Heart left ventricle (tissue), 16 donors: ENCODE measurements at regions not wholly inside any gene's neighbourhood (a gene's known extent, or its start where the extent isn't known, plus 50 kb on each side); places are given as distances from the start of the nearest gene placed in this dataset.
A peak's percentile ranks its signal among the peaks of the same experiment; 100 is the strongest.

ENCODE experiments used
- ATAC-seq, 4 donors: fragments of 200-7000 bp; cut with Tn5 transposase; one replicate each; pipeline ENCODE4 v1.9.1; 2020 to 2022; ENCODE audit warnings: moderate library complexity in 4 of 4, mild to moderate bottlenecking in 3 of 4, moderate number of reproducible peaks in 1 of 4
- DNase-seq, 5 donors: peaks; one replicate each; pipeline ENCODE4 v3.0.0-alpha.2; 2020
- H3K27ac ChIP-seq, 12 donors: fragments of 200-600 bp; sonication (generic) in 4 of 12; one replicate each; pipeline versions ENCODE4 v1.5.0 to v1.8.0; 2016 to 2022; ENCODE audit warnings: mild to moderate bottlenecking in 2 of 12
- H3K27me3 ChIP-seq, 9 donors: fragments of 200-600 bp; sonication (generic) in 2 of 9; one replicate each; pipeline versions ENCODE4 v1.5.1 to v1.8.0; 2016 to 2022; ENCODE audit warnings: mild to moderate bottlenecking in 3 of 9
- H3K36me3 ChIP-seq, 9 donors: fragments of 200-600 bp; sonication (generic) in 2 of 9; one replicate each; pipeline versions ENCODE4 v1.5.0 to v1.8.0; 2018 to 2022; ENCODE audit warnings: mild to moderate bottlenecking in 2 of 9
- H3K4me1 ChIP-seq, 12 donors: fragments of 200-600 bp; sonication (generic) in 4 of 12; one replicate each; pipeline versions ENCODE4 v1.5.0 to v1.8.0; 2016 to 2022; ENCODE audit warnings: mild to moderate bottlenecking in 3 of 12
- H3K4me3 ChIP-seq, 12 donors: fragments of 200-600 bp; sonication (generic) in 4 of 12; one replicate each; pipeline versions ENCODE4 v1.5.0 to v1.8.0; 2017 to 2022; ENCODE audit warnings: mild to moderate bottlenecking in 9 of 12, moderate library complexity in 4 of 12
- H3K9me3 ChIP-seq, 12 donors: fragments of 200-600 bp; sonication (generic) in 4 of 12; one replicate each; pipeline versions ENCODE4 v1.5.0 to v1.8.0; 2016 to 2022; ENCODE audit warnings: mild to moderate bottlenecking in 1 of 12
- POLR2A ChIP-seq, 2 donors: fragments of 450-650 bp; IDR thresholded peaks; one replicate each; pipeline ENCODE4 v1.6.1; 2017; ENCODE audit warnings: antibody characterized with exemption in 2 of 2, mild to moderate bottlenecking in 2 of 2, moderate library complexity in 2 of 2
- WGBS, 4 donors: extraction: QIAGEN DNeasy Blood & Tissue Kit in 2 of 4; methylation state at CpG; one replicate each; pipeline versions ENCODE4 v1.1.5 to v1.1.7; 2013 to 2018; 5-methylcytosine and 5-hydroxymethylcytosine counted together
- intact Hi-C, 10 donors: fragments of 100-400 bp; cut with DNase I; formaldehyde crosslinking; loops; one replicate each; pipeline versions ENCODE4 v1.11.1 to v1.14.2; 2022
- TF ChIP-seq, protein P1 (sequence below), 12 donors: fragments of 200-600 bp; sonication (generic) in 4 of 12; IDR thresholded peaks; one replicate each; pipeline versions ENCODE4 v1.5.0 to v1.8.0; 2018 to 2022; ENCODE audit warnings: antibody characterized with exemption in 12 of 12, mild to moderate bottlenecking in 5 of 12
- donor health status: ischemic (EF 13 %, LVEDD 7.1; RV severe dilation, severe dysfunction).
- donor health status: healthy with polysubstance abuse.
- donor health status: DM: no; HTN: yes; CAD: no.
- donor health status: DM: no; HTN: no; CAD: no.
- donor health status: ischemic (EF 25% LVEDD 6.9; RV normal size, moderate dysfunction).
- donor health status: ischemic (EF 25% LVEDD 5.7; RV mildly dilated, moderate dysfunction).
- donor health status: healthy.
- donor health status: DM: yes; HTN: yes; CAD: no.
- donor health status: ischemic (EF 35%, LVEDD 5.7; RV mildly dilated, moderate dysfunction).
- donor health status: nonischemic (EF 11% LVEDD 7.7; RV severe dilation, severe dysfunction).
- donor health status: DM: yes; HTN: yes; CAD: no.
- donor health status: PGD.
- donor health status: ischemic (EF 29% LVEDD 5.4; RV normal size, mild dysfunction).
- donor health status: nonischemic (EF 23%, LVEDD 6.1; RV moderate dilation, normal function).

- intact Hi-C loops: no loop called here
- no peaks in the 10 kb centered on the region for H3K9me3 ChIP-seq
- no peak for TF ChIP-seq POLR2A (IDR thresholded peaks at IDR 0.05)
- TF ChIP-seq, protein P1, sequence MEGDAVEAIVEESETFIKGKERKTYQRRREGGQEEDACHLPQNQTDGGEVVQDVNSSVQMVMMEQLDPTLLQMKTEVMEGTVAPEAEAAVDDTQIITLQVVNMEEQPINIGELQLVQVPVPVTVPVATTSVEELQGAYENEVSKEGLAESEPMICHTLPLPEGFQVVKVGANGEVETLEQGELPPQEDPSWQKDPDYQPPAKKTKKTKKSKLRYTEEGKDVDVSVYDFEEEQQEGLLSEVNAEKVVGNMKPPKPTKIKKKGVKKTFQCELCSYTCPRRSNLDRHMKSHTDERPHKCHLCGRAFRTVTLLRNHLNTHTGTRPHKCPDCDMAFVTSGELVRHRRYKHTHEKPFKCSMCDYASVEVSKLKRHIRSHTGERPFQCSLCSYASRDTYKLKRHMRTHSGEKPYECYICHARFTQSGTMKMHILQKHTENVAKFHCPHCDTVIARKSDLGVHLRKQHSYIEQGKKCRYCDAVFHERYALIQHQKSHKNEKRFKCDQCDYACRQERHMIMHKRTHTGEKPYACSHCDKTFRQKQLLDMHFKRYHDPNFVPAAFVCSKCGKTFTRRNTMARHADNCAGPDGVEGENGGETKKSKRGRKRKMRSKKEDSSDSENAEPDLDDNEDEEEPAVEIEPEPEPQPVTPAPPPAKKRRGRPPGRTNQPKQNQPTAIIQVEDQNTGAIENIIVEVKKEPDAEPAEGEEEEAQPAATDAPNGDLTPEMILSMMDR (IDR thresholded peaks at IDR 0.05): no peak
- ATAC-seq (no peak), DNase-seq (no peak)
- H3K27me3 ChIP-seq: no peaks in the 10 kb centered on the region
- WGBS, 4 donors: 78 to 87% (median 83%) methylated on average over 3 of the region's 3 CpGs
- H3K4me1 ChIP-seq: peaks cover 0 to 31% (median 14%) of the 10 kb centered on the region in 12 donors
- no peak overlapping the region for H3K4me3 ChIP-seq
- peak overlapping the region in 1 of 12 donors; percentile 5 for H3K27ac ChIP-seq
- no peaks in the 10 kb centered on the region for H3K36me3 ChIP-seq
Observed at GRCh38 chr2:217037353-217037752, 177.5 kb upstream of the TNP1 start.

GRCh38 chr2:217035967-217036366 is 176.1 kb upstream of the TNP1 start:
- Histone ChIP-seq H3K27me3 (peaks cover 0 to 1% (median 0%) of the 10 kb centered on the region in 9 donors), H3K27ac (peak overlapping the region in 6 of 12 donors; percentile 2 to 45 (median 32)), H3K4me1 (peaks cover 0 to 31% (median 14%) of the 10 kb centered on the region in 12 donors), H3K9me3 (no peaks in the 10 kb centered on the region), H3K36me3 (no peaks in the 10 kb centered on the region), H3K4me3 (no peak overlapping the region)
- 26 to 44% (median 39%) methylated on average over 4 of the region's 4 CpGs for WGBS, 4 donors
- intact Hi-C loops: no loop called here
- TF ChIP-seq, protein P1 (IDR thresholded peaks at IDR 0.05): no peak
- TF ChIP-seq POLR2A (IDR thresholded peaks at IDR 0.05): no peak
- DNase-seq (peak; percentile 70 to 86 (median 77)), ATAC-seq (peak; percentile 79 to 92 (median 89))

DNA sequence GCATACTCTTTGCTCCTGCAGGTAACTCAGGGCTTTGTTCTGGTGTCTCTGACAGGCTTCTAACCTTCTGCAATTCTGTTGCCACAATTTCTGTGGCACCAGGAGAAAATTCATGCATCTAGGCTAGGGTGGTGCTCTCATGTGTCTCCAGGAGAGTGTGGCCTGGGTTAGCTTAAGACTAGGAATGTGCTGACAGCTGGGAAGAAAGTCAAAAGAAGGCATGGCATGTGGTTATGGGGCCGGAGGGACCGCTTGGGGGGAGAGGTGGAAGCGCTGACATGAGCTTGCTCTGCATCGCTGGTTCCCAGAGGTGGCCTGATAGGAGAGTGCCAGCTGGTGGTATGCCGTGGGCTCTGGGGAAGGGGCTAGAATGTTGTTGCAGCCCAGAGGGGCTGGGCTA is 173.3 kb upstream of the TNP1 start:
- Histone ChIP-seq H3K4me3 (no peak overlapping the region), H3K4me1 (peaks cover 0 to 27% (median 14%) of the 10 kb centered on the region in 12 donors), H3K27me3 (peaks cover 0 to 2% (median 0%) of the 10 kb centered on the region in 9 donors), H3K27ac (no peak overlapping the region), H3K9me3 (no peaks in the 10 kb centered on the region), H3K36me3 (no peaks in the 10 kb centered on the region)
- ATAC-seq (no peak), DNase-seq (no peak)
- 54 to 69% (median 62%) methylated on average over 5 of the region's 5 CpGs for WGBS, 4 donors
- no peak for TF ChIP-seq POLR2A (IDR thresholded peaks at IDR 0.05)
- TF ChIP-seq, protein P1 (IDR thresholded peaks at IDR 0.05): no peak
- intact Hi-C loops: no loop called here

- DNase-seq (no peak), ATAC-seq (no peak)
- Histone ChIP-seq H3K27me3 (peaks cover 0 to 2% (median 0%) of the 10 kb centered on the region in 9 donors), H3K4me3 (no peak overlapping the region), H3K36me3 (no peaks in the 10 kb centered on the region), H3K27ac (no peak overlapping the region), H3K9me3 (no peaks in the 10 kb centered on the region), H3K4me1 (peaks cover 0 to 13% (median 9%) of the 10 kb centered on the region in 12 donors)
- 68 to 82% (median 79%) methylated on average over 1 of the region's 1 CpG for WGBS, 4 donors
- intact Hi-C loops: no loop called here
- TF ChIP-seq, protein P1 (IDR thresholded peaks at IDR 0.05): no peak
- no peak for TF ChIP-seq POLR2A (IDR thresholded peaks at IDR 0.05)
Observed at GRCh38 chr2:217031445-217031844, 171.6 kb upstream of the TNP1 start.
